ENCODE measurements at regions not wholly inside any gene's neighbourhood (a gene's known extent, or its start where the extent isn't known, plus 50 kb on each side); places are given as distances from the start of the nearest gene placed in this dataset.

DNA sequence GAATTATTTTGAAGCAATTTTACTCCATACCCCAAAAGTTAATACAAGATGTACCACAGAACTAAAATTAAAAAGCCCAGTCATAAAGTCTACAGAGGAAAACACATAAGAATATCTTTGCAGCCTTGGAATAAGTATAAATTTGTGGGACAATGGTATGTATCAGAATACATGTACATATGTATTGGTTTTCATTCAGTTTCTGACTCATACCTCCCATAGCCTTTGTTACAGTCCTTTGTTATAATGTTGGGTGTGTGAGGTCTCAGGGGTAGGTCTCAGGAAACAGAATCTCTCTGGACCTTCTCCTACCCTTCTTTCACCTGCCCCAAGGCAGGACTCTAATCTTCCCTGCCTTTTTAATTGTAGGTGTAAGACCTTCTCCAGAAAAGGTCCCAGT is 1370.7 kb upstream of the CDH2 start:
- DNase-seq (ENCODE audit: low spot score): no peak
- intact Hi-C loops (cut with micrococcal nuclease): no loop called here
- Mint-ChIP-seq H3K4me1 (ENCODE audit: low read depth) (no peaks in the 10 kb centered on the region), H3K27ac (no peak overlapping the region), H3K9me3 (peaks cover 7% of the 10 kb centered on the region), H3K4me3 (no peak overlapping the region), H3K27me3 (ENCODE audit: insufficient read depth) (no peaks in the 10 kb centered on the region), H3K36me3 (ENCODE audit: low read depth) (no peaks in the 10 kb centered on the region)

DNA sequence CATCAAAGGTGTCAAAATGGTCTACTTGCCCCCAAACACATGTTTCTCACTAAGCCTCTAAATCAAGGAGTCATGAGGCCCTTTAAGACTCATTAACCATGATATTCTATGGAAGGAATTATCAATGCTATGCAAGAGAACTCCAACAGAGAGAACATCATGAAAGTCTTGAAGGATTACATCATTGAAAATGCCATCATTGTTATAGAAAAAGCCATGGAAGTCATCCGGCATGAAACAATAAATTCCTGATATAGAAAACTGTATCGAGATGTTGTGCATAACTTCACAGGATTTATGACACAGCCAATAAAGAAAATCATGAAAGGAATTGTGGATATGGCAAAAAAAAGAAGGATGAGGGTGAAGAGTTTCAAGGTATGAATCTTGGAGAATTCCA is 1363.6 kb upstream of the CDH2 start:
- Mint-ChIP-seq H3K36me3 (ENCODE audit: low read depth) (no peaks in the 10 kb centered on the region), H3K9me3 (peaks cover 14% of the 10 kb centered on the region), H3K27me3 (ENCODE audit: insufficient read depth) (no peaks in the 10 kb centered on the region), H3K4me3 (no peak overlapping the region), H3K27ac (no peak overlapping the region), H3K4me1 (ENCODE audit: low read depth) (no peaks in the 10 kb centered on the region)
- no peak for DNase-seq (ENCODE audit: low spot score)
- intact Hi-C loops (cut with micrococcal nuclease): no loop called here

DNA sequence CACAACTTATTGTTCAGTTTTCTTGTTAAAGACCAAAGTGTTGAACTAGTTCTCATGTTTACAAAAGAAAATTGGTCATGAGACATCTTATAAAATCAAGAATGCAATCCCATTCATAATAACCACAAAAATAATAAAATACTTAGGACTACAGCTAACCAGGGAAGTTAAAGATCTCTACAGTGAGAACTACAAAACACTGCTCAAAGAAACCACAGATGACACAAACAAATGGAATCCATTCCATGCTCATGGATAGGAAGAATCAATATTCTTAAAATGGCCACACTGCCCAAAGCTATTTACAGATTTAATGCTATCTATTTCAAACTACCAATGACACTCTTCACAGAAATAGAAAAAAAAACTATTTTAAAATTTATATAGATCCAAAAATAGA is 1354.8 kb upstream of the CDH2 start:
- DNase-seq (ENCODE audit: low spot score): no peak
- intact Hi-C loops (cut with micrococcal nuclease): no loop called here
- no peaks in the 10 kb centered on the region for H3K36me3 Mint-ChIP-seq (ENCODE audit: low read depth)
- no peaks in the 10 kb centered on the region for H3K27me3 Mint-ChIP-seq (ENCODE audit: insufficient read depth)
- H3K4me1 Mint-ChIP-seq (ENCODE audit: low read depth): no peaks in the 10 kb centered on the region
- no peak overlapping the region for H3K4me3 Mint-ChIP-seq
- peaks cover 14% of the 10 kb centered on the region for H3K9me3 Mint-ChIP-seq
- no peak overlapping the region for H3K27ac Mint-ChIP-seq

DNA sequence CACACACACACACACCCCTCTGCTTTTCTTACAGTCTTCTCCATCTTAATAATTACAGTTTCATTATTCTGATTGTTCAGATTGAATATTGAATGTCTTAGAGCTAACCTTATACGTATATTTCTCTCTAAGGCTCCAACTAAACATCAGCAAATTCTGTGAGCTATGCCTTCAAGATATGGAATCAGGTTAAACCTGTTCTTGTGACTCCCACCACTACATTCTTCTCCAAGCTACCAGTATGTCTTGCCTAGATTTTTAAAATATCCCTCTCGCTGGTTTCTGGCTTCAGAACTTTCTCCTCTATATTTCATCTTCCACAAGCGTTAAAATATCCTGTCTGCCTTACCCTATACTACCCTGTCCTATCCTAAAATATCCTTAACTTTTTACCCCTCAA is 1346.4 kb upstream of the CDH2 start:
- no peaks in the 10 kb centered on the region for H3K4me1 Mint-ChIP-seq (ENCODE audit: low read depth)
- no peak overlapping the region for H3K27ac Mint-ChIP-seq
- no peak overlapping the region for H3K4me3 Mint-ChIP-seq
- H3K9me3 Mint-ChIP-seq: peaks cover 14% of the 10 kb centered on the region
- no peak for DNase-seq (ENCODE audit: low spot score)
- intact Hi-C loops (cut with micrococcal nuclease): no loop called here
- no peaks in the 10 kb centered on the region for H3K36me3 Mint-ChIP-seq (ENCODE audit: low read depth)
- no peaks in the 10 kb centered on the region for H3K27me3 Mint-ChIP-seq (ENCODE audit: insufficient read depth)

DNA sequence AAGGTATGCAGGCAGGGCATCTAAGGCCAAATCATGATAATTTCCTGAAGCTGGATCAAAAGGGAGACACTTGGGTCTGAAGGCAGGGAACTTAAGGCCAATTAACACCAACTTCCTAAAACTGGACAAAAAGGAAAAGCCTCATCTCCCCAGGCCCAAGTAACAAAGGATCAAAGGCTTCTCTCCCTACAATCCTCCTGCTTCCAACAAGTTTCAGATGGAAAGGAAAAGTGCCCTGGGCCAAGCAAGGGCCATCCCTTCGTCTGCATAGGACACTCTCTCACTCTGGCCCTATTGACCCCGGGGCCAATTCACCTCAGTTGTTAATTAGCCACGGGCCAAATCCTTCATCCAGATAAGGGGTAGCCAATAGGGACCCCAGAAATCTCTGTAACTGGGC is 1335.8 kb upstream of the CDH2 start:
- no peak overlapping the region for H3K4me3 Mint-ChIP-seq
- no peaks in the 10 kb centered on the region for H3K4me1 Mint-ChIP-seq (ENCODE audit: low read depth)
- intact Hi-C loops (cut with micrococcal nuclease): no loop called here
- H3K27ac Mint-ChIP-seq: no peak overlapping the region
- no peak for DNase-seq (ENCODE audit: low spot score)
- H3K9me3 Mint-ChIP-seq: peaks cover 13% of the 10 kb centered on the region
- no peaks in the 10 kb centered on the region for H3K27me3 Mint-ChIP-seq (ENCODE audit: insufficient read depth)
- no peaks in the 10 kb centered on the region for H3K36me3 Mint-ChIP-seq (ENCODE audit: low read depth)

DNA sequence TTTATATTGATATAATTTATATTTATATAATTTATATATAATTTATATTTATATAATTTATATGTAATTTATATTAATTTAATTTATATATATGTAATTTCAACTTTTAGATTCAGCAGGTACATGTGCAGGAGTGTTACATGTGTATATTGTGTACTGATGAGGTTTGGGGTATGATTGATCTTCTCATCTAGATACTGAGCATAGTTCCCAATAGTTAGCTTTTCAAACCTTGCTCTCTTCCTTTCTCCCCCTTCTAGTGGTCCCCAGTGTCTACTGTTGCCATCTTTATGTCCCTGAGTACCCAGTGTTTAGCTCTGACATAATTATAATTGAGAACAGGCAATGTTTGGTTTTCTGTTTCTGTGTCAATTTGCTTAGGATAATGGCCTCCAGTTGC is 1335.3 kb upstream of the CDH2 start:
- intact Hi-C loops (cut with micrococcal nuclease): no loop called here
- Mint-ChIP-seq H3K4me3 (no peak overlapping the region), H3K27ac (no peak overlapping the region), H3K27me3 (ENCODE audit: insufficient read depth) (no peaks in the 10 kb centered on the region), H3K36me3 (ENCODE audit: low read depth) (no peaks in the 10 kb centered on the region), H3K9me3 (peaks cover 13% of the 10 kb centered on the region), H3K4me1 (ENCODE audit: low read depth) (no peaks in the 10 kb centered on the region)
- DNase-seq (ENCODE audit: low spot score): no peak

DNA sequence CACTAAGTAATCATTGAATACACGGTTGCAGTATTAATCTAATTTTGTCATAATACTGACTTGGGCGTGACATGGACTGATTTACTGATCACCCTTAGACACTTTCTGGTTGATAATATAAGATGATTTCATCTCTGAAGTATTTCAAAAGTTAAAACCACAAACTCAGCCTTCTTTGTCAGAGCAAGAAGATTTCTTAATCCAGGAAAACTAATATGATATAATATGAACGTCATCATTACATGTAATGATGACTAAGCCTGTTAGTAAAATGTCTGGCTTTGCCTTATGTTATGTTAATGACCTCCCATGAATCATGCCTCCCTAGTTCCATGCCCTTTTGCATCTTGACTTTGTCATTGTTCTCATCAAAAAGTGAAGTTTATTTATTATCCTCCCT is 1325.0 kb upstream of the CDH2 start:
- DNase-seq (ENCODE audit: low spot score): no peak
- Mint-ChIP-seq H3K9me3 (peaks cover 23% of the 10 kb centered on the region), H3K4me3 (no peak overlapping the region), H3K4me1 (ENCODE audit: low read depth) (no peaks in the 10 kb centered on the region), H3K27ac (no peak overlapping the region), H3K27me3 (ENCODE audit: insufficient read depth) (no peaks in the 10 kb centered on the region), H3K36me3 (ENCODE audit: low read depth) (no peaks in the 10 kb centered on the region)
- intact Hi-C loops (cut with micrococcal nuclease): no loop called here

DNA sequence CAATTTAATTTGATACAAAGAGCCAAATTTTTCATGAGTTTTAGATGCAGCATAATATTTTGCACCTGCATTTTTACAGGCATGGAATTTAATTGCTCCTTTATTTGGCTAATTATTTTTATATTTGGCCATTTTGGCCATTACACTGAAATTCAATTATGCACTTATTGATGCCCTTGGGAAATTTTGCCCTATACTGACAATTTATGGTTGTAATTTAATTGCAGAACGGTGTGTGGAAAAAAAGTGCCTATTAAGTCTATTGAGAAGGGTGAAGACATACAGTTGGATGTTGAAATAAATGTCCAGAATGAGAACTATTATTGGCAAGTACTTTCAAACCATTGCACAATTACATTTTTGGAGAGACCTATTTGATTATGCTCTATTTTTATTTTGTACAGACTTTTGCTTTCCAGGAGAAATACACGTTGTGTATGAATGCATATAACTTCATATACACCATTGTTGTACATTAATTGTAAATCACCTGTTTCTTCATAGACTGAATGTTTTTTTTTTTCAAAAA is 1319.3 kb upstream of the CDH2 start:
- no peak for DNase-seq (ENCODE audit: low spot score)
- Mint-ChIP-seq H3K4me1 (ENCODE audit: low read depth) (no peaks in the 10 kb centered on the region), H3K36me3 (ENCODE audit: low read depth) (no peaks in the 10 kb centered on the region), H3K27ac (no peak overlapping the region), H3K27me3 (ENCODE audit: insufficient read depth) (no peaks in the 10 kb centered on the region), H3K4me3 (no peak overlapping the region), H3K9me3 (peaks cover 19% of the 10 kb centered on the region)
- intact Hi-C loops (cut with micrococcal nuclease): no loop called here

DNA sequence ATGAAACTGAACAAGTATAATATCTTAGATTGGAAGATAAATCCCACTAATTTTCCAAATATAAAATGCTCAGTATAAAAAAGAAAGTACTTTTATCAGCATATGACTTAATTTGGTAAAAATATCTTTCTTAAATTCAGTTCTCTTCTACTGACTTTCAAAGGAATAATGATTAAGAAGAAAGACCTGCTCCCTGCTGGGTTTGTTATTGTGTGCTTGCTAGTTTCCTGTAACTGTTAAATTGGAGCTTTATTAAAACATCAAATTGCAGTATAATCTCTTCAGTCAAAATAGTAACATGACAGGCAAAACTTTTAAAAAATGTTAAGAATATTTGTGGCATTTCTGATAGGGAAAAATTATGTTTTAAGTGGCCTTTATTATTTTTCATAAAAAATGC is 1317.4 kb upstream of the CDH2 start:
- Mint-ChIP-seq H3K27me3 (ENCODE audit: insufficient read depth) (no peaks in the 10 kb centered on the region), H3K9me3 (peaks cover 9% of the 10 kb centered on the region), H3K4me1 (ENCODE audit: low read depth) (no peaks in the 10 kb centered on the region), H3K4me3 (no peak overlapping the region), H3K27ac (no peak overlapping the region), H3K36me3 (ENCODE audit: low read depth) (no peaks in the 10 kb centered on the region)
- DNase-seq (ENCODE audit: low spot score): no peak
- intact Hi-C loops (cut with micrococcal nuclease): no loop called here

DNA sequence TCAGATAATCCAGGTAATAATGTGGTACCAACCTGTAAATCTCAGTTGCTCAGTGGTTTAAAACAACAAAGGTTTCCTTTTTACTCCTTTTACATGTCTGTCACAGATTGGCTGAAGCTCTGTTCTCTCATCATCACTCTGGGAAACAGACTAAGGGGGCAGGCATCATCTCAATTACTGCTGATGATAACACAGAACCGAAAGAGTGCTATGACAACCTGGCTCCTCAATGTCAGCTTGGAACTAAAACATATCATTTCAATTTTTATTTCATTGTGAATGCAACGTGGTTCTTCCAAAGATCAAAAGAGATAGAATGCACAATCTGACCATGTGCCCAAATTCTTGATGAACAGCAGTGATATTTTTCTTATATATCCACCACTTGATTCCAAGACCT is 1315.0 kb upstream of the CDH2 start:
- DNase-seq (ENCODE audit: low spot score): no peak
- Mint-ChIP-seq H3K9me3 (peaks cover 14% of the 10 kb centered on the region), H3K36me3 (ENCODE audit: low read depth) (no peaks in the 10 kb centered on the region), H3K4me1 (ENCODE audit: low read depth) (no peaks in the 10 kb centered on the region), H3K27ac (no peak overlapping the region), H3K4me3 (no peak overlapping the region), H3K27me3 (ENCODE audit: insufficient read depth) (no peaks in the 10 kb centered on the region)
- intact Hi-C loops (cut with micrococcal nuclease): no loop called here

DNA sequence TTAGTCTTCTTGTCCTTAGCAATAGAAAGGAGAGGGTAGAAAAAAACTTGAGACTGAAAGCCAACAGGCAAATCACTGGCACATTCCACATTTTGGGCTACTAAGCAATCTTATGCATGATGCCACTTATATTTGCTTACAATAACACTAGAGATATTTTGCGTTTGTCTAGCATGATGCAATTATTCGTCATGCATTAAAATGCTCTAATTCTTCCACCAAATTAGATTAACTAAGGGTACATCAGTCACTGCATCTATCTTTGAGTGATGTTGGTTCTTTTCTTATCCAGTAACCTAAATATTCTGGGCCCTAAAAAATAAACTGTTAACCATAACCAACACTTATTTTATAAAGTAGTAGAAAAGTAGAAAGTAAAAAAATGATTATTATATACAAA is 1311.7 kb upstream of the CDH2 start:
- no peak overlapping the region for H3K27ac Mint-ChIP-seq
- H3K36me3 Mint-ChIP-seq (ENCODE audit: low read depth): no peaks in the 10 kb centered on the region
- DNase-seq (ENCODE audit: low spot score): no peak

DNA sequence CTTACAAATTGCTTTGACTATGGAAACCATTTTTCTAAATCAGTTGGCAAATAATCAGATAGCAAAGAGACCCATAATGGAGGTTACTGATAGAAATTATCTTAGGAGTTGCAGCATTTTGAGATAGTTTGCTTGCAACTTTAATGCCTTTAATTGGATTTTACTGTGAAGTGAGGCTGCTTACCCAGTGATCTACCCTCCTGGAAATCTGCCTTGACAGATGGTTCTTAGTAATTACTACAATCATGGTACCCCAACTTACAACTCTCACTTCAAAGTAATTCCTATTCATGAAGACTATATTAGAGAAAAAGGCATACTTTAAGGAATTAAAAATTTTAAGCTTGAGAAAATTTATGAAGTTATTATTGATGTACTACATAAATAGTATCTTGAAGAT is 1288.6 kb upstream of the CDH2 start:
- DNase-seq (ENCODE audit: low spot score): no peak
- intact Hi-C loops (cut with micrococcal nuclease): no loop called here
- Mint-ChIP-seq H3K4me3 (no peak overlapping the region), H3K27me3 (ENCODE audit: insufficient read depth) (no peaks in the 10 kb centered on the region), H3K9me3 (peaks cover 19% of the 10 kb centered on the region), H3K4me1 (ENCODE audit: low read depth) (no peaks in the 10 kb centered on the region), H3K36me3 (ENCODE audit: low read depth) (no peaks in the 10 kb centered on the region), H3K27ac (no peak overlapping the region)

More for the DNA sequence above, 1311.7 kb upstream of the CDH2 start:
- Mint-ChIP-seq H3K9me3 (peaks cover 22% of the 10 kb centered on the region), H3K4me3 (no peak overlapping the region), H3K27me3 (ENCODE audit: insufficient read depth) (no peaks in the 10 kb centered on the region), H3K4me1 (ENCODE audit: low read depth) (no peaks in the 10 kb centered on the region)
- intact Hi-C loops (cut with micrococcal nuclease): no loop called here

DNA sequence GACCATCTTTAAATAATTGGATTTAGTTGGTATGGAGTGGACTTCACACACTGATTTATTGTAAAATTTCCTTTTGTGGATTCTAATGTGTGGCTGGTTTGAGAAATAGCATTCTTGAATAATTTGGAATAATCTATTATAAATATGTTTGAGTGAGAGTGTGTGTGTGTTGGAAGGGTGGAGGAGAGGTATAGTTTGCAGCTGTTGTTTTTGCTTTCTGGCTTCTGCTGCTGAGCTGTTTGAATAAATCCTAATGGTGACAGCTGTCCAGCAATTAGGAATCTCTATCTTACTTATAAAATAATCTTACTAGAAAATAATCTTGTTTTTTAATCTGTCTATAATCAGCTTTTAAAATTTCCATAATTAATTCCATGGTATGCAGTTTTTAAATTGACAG is 1283.0 kb upstream of the CDH2 start:
- no peak for DNase-seq (ENCODE audit: low spot score)
- Mint-ChIP-seq H3K36me3 (ENCODE audit: low read depth) (no peaks in the 10 kb centered on the region), H3K4me1 (ENCODE audit: low read depth) (no peaks in the 10 kb centered on the region), H3K27ac (no peak overlapping the region), H3K4me3 (no peak overlapping the region), H3K9me3 (peaks cover 20% of the 10 kb centered on the region), H3K27me3 (ENCODE audit: insufficient read depth) (no peaks in the 10 kb centered on the region)
- intact Hi-C loops (cut with micrococcal nuclease): loop anchor here (5.0 kb wide), 1 partner anchor 643 kb away; no protein-coding TSS in a partner anchor

DNA sequence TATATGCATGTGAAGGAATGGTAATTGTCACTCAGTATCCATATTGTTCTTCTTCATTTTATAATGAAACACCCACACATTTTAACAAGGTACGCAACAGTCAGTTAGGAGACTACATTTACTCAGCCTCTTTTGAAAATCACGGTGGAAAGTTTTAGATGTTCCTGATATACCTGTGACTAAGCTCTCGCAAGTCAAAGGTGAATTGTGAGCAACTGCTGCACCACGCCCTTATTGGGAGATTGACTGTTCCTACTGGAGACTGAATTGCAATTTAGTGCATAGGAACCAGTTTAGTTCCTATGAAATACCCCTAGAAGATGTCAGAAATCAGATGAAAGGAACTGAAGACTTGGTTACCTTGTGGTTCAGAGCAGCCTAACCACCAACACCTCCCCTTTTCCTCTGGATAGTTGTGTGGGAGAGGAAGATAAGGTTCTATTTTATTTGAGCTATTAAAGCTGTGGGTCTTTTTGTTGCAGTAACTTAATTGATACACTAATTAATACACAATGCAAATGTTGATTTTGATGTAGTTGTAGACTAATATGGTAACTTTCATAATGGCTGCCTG is 1280.5 kb upstream of the CDH2 start:
- no peaks in the 10 kb centered on the region for H3K4me1 Mint-ChIP-seq (ENCODE audit: low read depth)
- H3K36me3 Mint-ChIP-seq (ENCODE audit: low read depth): no peaks in the 10 kb centered on the region
- H3K4me3 Mint-ChIP-seq: no peak overlapping the region
- intact Hi-C loops (cut with micrococcal nuclease): loop anchor here (5.0 kb wide), 1 partner anchor 640 kb away; no protein-coding TSS in a partner anchor
- no peaks in the 10 kb centered on the region for H3K27me3 Mint-ChIP-seq (ENCODE audit: insufficient read depth)
- H3K9me3 Mint-ChIP-seq: peaks cover 14% of the 10 kb centered on the region
- no peak overlapping the region for H3K27ac Mint-ChIP-seq
- no peak for DNase-seq (ENCODE audit: low spot score)
